Upper lobe of left lung (tissue), 4 donors: ENCODE measurements at regions not wholly inside any gene's neighbourhood (a gene's known extent, or its start where the extent isn't known, plus 50 kb on each side); places are given as distances from the start of the nearest gene placed in this dataset.

Source experiments
- POLR2A ChIP-seq, 4 donors: fragments of 450-650 bp; IDR thresholded peaks; one replicate each; pipeline ENCODE4 v1.5.1; 2016 to 2017; ENCODE audit warnings: antibody characterized with exemption in 4 of 4, mild to moderate bottlenecking in 2 of 4
- POLR2AphosphoS5 ChIP-seq, 2 donors: sonication (generic); formaldehyde crosslinking; IDR thresholded peaks; one replicate each; pipeline ENCODE4 v1.5.1; 2017; ENCODE audit warnings: antibody characterized with exemption in 2 of 2
- TF ChIP-seq, protein P1 (sequence below), 6 experiments: fragments of 450-650 bp in 4 of 6; fragments of 200-600 bp in 2 of 6; sonication (generic) in 2 of 6; IDR thresholded peaks; one replicate each; pipeline ENCODE4 v1.5.1; 2016 to 2019; ENCODE audit warnings: antibody characterized with exemption in 6 of 6

DNA sequence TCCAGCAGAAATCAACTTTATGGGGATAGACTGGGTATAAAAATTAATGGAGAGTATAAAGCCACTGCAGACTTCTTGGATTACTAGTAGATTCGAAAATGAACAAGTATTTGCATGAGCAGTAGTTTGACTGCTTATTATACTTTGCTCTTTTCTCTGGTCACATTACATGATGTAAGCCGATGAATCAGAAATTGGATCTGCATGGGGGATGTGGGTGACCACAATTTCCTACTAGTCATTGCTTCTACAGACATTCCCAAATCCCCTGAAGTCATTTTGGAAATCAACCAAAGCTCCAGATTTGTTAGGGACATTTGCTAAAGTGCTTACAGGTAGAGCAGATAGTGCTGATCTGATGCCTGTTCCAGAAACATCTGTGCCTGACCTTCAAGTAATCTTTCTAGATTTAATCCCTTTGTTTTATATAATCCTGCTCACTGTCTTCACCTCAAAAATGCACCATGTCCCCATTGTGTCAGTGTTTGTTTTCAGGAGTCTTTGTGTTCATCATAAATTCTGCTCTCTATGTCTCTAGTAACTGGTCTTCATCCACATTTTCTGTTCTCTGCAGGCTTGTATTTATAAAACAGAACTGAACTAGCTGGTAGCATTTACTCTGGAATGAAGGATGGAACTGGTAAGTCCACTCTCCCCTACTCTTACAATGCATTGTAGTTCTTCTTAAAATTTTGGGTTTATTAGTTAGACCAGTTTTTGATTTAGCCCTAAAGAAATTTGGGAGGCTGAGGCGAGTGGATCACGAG, 201.5 kb upstream of the CSNK1A1L start:
- TF ChIP-seq POLR2AphosphoS5 (IDR thresholded peaks at IDR 0.05) (no peak), POLR2A (IDR thresholded peaks at IDR 0.05) (no peak)
- TF ChIP-seq, protein P1, sequence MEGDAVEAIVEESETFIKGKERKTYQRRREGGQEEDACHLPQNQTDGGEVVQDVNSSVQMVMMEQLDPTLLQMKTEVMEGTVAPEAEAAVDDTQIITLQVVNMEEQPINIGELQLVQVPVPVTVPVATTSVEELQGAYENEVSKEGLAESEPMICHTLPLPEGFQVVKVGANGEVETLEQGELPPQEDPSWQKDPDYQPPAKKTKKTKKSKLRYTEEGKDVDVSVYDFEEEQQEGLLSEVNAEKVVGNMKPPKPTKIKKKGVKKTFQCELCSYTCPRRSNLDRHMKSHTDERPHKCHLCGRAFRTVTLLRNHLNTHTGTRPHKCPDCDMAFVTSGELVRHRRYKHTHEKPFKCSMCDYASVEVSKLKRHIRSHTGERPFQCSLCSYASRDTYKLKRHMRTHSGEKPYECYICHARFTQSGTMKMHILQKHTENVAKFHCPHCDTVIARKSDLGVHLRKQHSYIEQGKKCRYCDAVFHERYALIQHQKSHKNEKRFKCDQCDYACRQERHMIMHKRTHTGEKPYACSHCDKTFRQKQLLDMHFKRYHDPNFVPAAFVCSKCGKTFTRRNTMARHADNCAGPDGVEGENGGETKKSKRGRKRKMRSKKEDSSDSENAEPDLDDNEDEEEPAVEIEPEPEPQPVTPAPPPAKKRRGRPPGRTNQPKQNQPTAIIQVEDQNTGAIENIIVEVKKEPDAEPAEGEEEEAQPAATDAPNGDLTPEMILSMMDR (IDR thresholded peaks at IDR 0.05), result no peak
